GM19467 (cell line): ENCODE measurements at regions not wholly inside any gene's neighbourhood (a gene's known extent, or its start where the extent isn't known, plus 50 kb on each side); places are given as distances from the start of the nearest gene placed in this dataset.
"Not testable (repeated sequence)": the region's sequence is repeated elsewhere in the genome, so short reads cannot be mapped to it uniquely, and the experiment has no call there.

Experiments
- ATAC-seq: cut with Tn5 transposase; IDR thresholded peaks from one replicate; pipeline ENCODE4 v1.9.1; 2021; ENCODE audit warnings: mild to moderate bottlenecking, moderate library complexity; ENCODE audit not compliant: unreplicated experiment

GRCh38 chr2:181737302-181737701, 57.0 kb upstream of the NEUROD1 start:
- not testable (repeated sequence) for ATAC-seq

- no peak for ATAC-seq
These were observed 57.8 kb upstream of the NEUROD1 start for GRCh38 chr2:181738074-181738473.

- no peak for ATAC-seq
These were observed 58.2 kb upstream of the NEUROD1 start for GRCh38 chr2:181738563-181738962.

GRCh38 chr2:181741756-181742155, 61.4 kb upstream of the NEUROD1 start:
- ATAC-seq, result no peak

GRCh38 chr2:181742361-181742760, 62.0 kb upstream of the NEUROD1 start:
- ATAC-seq, result no peak

GRCh38 chr2:181742922-181743722, 62.8 kb upstream of the NEUROD1 start:
- ATAC-seq, result no peak

- ATAC-seq, result no peak
These were observed 63.4 kb upstream of the NEUROD1 start for GRCh38 chr2:181743723-181744031.

GRCh38 chr2:181745796-181746540, 65.7 kb upstream of the NEUROD1 start:
- no peak for ATAC-seq

- ATAC-seq, result no peak
These were observed 66.5 kb upstream of the NEUROD1 start for GRCh38 chr2:181746844-181747243.

- ATAC-seq, result no peak
These were observed 70.0 kb upstream of the NEUROD1 start for GRCh38 chr2:181750305-181750704.

- ATAC-seq, result no peak
These were observed 71.1 kb upstream of the NEUROD1 start for GRCh38 chr2:181751266-181752030.

- no peak for ATAC-seq
These were observed 72.0 kb upstream of the NEUROD1 start for GRCh38 chr2:181752301-181752700.

GRCh38 chr2:181753686-181754085, 73.4 kb upstream of the NEUROD1 start:
- no peak for ATAC-seq

- no peak for ATAC-seq
These were observed 73.8 kb upstream of the NEUROD1 start for GRCh38 chr2:181754105-181754504.

GRCh38 chr2:181755181-181755580, 74.9 kb upstream of the NEUROD1 start:
- no peak for ATAC-seq

- no peak for ATAC-seq
These were observed 80.2 kb upstream of the NEUROD1 start for GRCh38 chr2:181760521-181760920.

GRCh38 chr2:181761175-181761574, 80.9 kb upstream of the NEUROD1 start:
- no peak for ATAC-seq

GRCh38 chr2:181762000-181762399, 81.7 kb upstream of the NEUROD1 start:
- ATAC-seq, result no peak

- no peak for ATAC-seq
These were observed 82.5 kb upstream of the NEUROD1 start for GRCh38 chr2:181762848-181763247.

GRCh38 chr2:181763423-181763822, 83.1 kb upstream of the NEUROD1 start:
- ATAC-seq, result no peak

- no peak for ATAC-seq
These were observed 84.0 kb upstream of the NEUROD1 start for GRCh38 chr2:181764095-181764963.
